Neural progenitor cell (in vitro differentiated cells): ENCODE measurements at regions not wholly inside any gene's neighbourhood (a gene's known extent, or its start where the extent isn't known, plus 50 kb on each side); places are given as distances from the start of the nearest gene placed in this dataset.

Source experiments
- CTCF ChIP-seq: fragments of 200-600 bp; sonication (generic); IDR thresholded peaks from 2 replicates; pipeline ENCODE4 v1.5.1; 2017; ENCODE audit warnings: antibody characterized with exemption, mild to moderate bottlenecking
- EZH2phosphoT487 ChIP-seq: fragments of 200-600 bp; sonication (generic); IDR thresholded peaks from 2 replicates; pipeline ENCODE4 v1.6.1; 2017; ENCODE audit warnings: antibody characterized with exemption

- TF ChIP-seq EZH2phosphoT487 (no peak), CTCF (no peak)
These were observed 207.2 kb downstream of the ATG4C start for GRCh38 chr1:62991152-62991551.
